Activated CD8-positive, alpha-beta memory T cell treated with anti-CD3 and anti-CD28 coated beads, Interleukin-2, amount 10 ng/mL, durations not matched to agents 7 days and 5 days (primary cell): ENCODE measurements at regions not wholly inside any gene's neighbourhood (a gene's known extent, or its start where the extent isn't known, plus 50 kb on each side); places are given as distances from the start of the nearest gene placed in this dataset.
"Not testable (repeated sequence)": the region's sequence is repeated elsewhere in the genome, so short reads cannot be mapped to it uniquely, and the experiment has no call there.

Experiments used
- ATAC-seq: fragments of 150-1000 bp; cut with Tn5 transposase; one replicate; pipeline ENCODE4 v1.10.0; 2021; ENCODE audit warnings: moderate library complexity
- CTCF ChIA-PET: fragments of 350-600 bp; sonication (Branson Sonifier 250); formaldehyde crosslinking; loops from one replicate; lab custom pipeline; 2021; ENCODE audit warnings: antibody characterized with exemption; lab: Charles Lee
- DNase-seq: peaks from one replicate; pipeline ENCODE4 v3.0.0-alpha.2; 2020
- H3K27ac Mint-ChIP-seq: one replicate; pipeline ENCODE4 v1.8.0; 2021; ENCODE audit warnings: mild to moderate bottlenecking, mixed read lengths
- H3K27me3 Mint-ChIP-seq: one replicate; pipeline ENCODE4 v1.8.0; 2021; ENCODE audit warnings: mixed read lengths
- H3K36me3 Mint-ChIP-seq: one replicate; pipeline ENCODE4 v1.8.0; 2021; ENCODE audit warnings: mild to moderate bottlenecking, mixed read lengths
- H3K4me1 Mint-ChIP-seq: one replicate; pipeline ENCODE4 v1.8.0; 2021; ENCODE audit warnings: mixed read lengths
- H3K4me3 Mint-ChIP-seq: one replicate; pipeline ENCODE4 v1.8.0; 2021; ENCODE audit warnings: mild to moderate bottlenecking, moderate library complexity, mixed read lengths
- H3K9me3 Mint-ChIP-seq: one replicate; pipeline ENCODE4 v1.8.0; 2022; ENCODE audit warnings: low read depth, mixed read lengths

GRCh38 chr4:164100741-164101365 is 606.4 kb downstream of the TMA16 start:
- CTCF ChIA-PET, H3K27ac Mint-ChIP-seq, H3K27me3 Mint-ChIP-seq: not testable (repeated sequence)

GRCh38 chr4:164108971-164109370 is 614.5 kb downstream of the TMA16 start:
- peaks cover 1% of the 10 kb centered on the region for H3K9me3 Mint-ChIP-seq
- H3K4me1 Mint-ChIP-seq, result no peaks in the 10 kb centered on the region
- DNase-seq (no peak), ATAC-seq (no peak)
- H3K36me3 Mint-ChIP-seq, result no peaks in the 10 kb centered on the region
- CTCF ChIA-PET, result no interaction called here
- H3K27me3 Mint-ChIP-seq, result no peaks in the 10 kb centered on the region
- no peak overlapping the region for H3K27ac Mint-ChIP-seq
- no peak overlapping the region for H3K4me3 Mint-ChIP-seq

More at GRCh38 chr4:164100741-164101365, 606.4 kb downstream of the TMA16 start:
- H3K9me3 Mint-ChIP-seq, H3K4me1 Mint-ChIP-seq, H3K4me3 Mint-ChIP-seq, H3K36me3 Mint-ChIP-seq, ATAC-seq, DNase-seq: not testable (repeated sequence)

- Mint-ChIP-seq H3K27me3 (no peaks in the 10 kb centered on the region), H3K9me3 (peaks cover 1% of the 10 kb centered on the region), H3K4me1 (no peaks in the 10 kb centered on the region), H3K4me3 (no peak overlapping the region), H3K36me3 (no peaks in the 10 kb centered on the region), H3K27ac (no peak overlapping the region)
- DNase-seq, result no peak
- CTCF ChIA-PET, result no interaction called here
- no peak for ATAC-seq
Observed at GRCh38 chr4:164109503-164109902, 615.0 kb downstream of the TMA16 start.

GRCh38 chr4:164115236-164115635 is 620.7 kb downstream of the TMA16 start:
- DNase-seq (no peak), ATAC-seq (no peak)
- Mint-ChIP-seq H3K36me3 (no peaks in the 10 kb centered on the region), H3K27ac (no peak overlapping the region), H3K4me3 (no peak overlapping the region), H3K27me3 (no peaks in the 10 kb centered on the region), H3K4me1 (no peaks in the 10 kb centered on the region), H3K9me3 (peaks cover 1% of the 10 kb centered on the region)
- CTCF ChIA-PET, result no interaction called here

- DNase-seq, result no peak
- ATAC-seq, result no peak
- H3K27me3 Mint-ChIP-seq, result no peaks in the 10 kb centered on the region
- H3K36me3 Mint-ChIP-seq, result no peaks in the 10 kb centered on the region
- H3K27ac Mint-ChIP-seq, result no peak overlapping the region
- peaks cover 5% of the 10 kb centered on the region for H3K9me3 Mint-ChIP-seq
- no peaks in the 10 kb centered on the region for H3K4me1 Mint-ChIP-seq
- H3K4me3 Mint-ChIP-seq, result no peak overlapping the region
- CTCF ChIA-PET, result no interaction called here
Observed at GRCh38 chr4:164116286-164116685, 621.8 kb downstream of the TMA16 start.

- Mint-ChIP-seq H3K36me3 (no peaks in the 10 kb centered on the region), H3K9me3 (no peaks in the 10 kb centered on the region), H3K4me3 (no peak overlapping the region), H3K27me3 (no peaks in the 10 kb centered on the region), H3K27ac (no peak overlapping the region), H3K4me1 (no peaks in the 10 kb centered on the region)
- CTCF ChIA-PET, result no interaction called here
- DNase-seq (no peak), ATAC-seq (no peak)
Observed at GRCh38 chr4:164134388-164134787, 619.5 kb upstream of the SMIM31 start.

GRCh38 chr4:164136180-164136616 is 617.7 kb upstream of the SMIM31 start:
- no peak for ATAC-seq
- H3K9me3 Mint-ChIP-seq, result peaks cover 2% of the 10 kb centered on the region
- H3K4me3 Mint-ChIP-seq, result no peak overlapping the region
- no peak for DNase-seq
- no peak overlapping the region for H3K27ac Mint-ChIP-seq
- H3K27me3 Mint-ChIP-seq, result no peaks in the 10 kb centered on the region
- H3K4me1 Mint-ChIP-seq, result no peaks in the 10 kb centered on the region
- H3K36me3 Mint-ChIP-seq, result no peaks in the 10 kb centered on the region
- CTCF ChIA-PET, result no interaction called here

- CTCF ChIA-PET, result no interaction called here
- Mint-ChIP-seq H3K4me3 (no peak overlapping the region), H3K9me3 (peaks cover 2% of the 10 kb centered on the region), H3K36me3 (no peaks in the 10 kb centered on the region), H3K4me1 (no peaks in the 10 kb centered on the region), H3K27me3 (no peaks in the 10 kb centered on the region), H3K27ac (no peak overlapping the region)
- DNase-seq (no peak), ATAC-seq (no peak)
Observed at GRCh38 chr4:164138521-164138920, 615.4 kb upstream of the SMIM31 start.

- H3K27me3 Mint-ChIP-seq, result no peaks in the 10 kb centered on the region
- CTCF ChIA-PET, result no interaction called here
- peaks cover 2% of the 10 kb centered on the region for H3K9me3 Mint-ChIP-seq
- ATAC-seq, result no peak
- no peaks in the 10 kb centered on the region for H3K4me1 Mint-ChIP-seq
- no peak overlapping the region for H3K27ac Mint-ChIP-seq
- DNase-seq, result no peak
- H3K36me3 Mint-ChIP-seq, result no peaks in the 10 kb centered on the region
- H3K4me3 Mint-ChIP-seq, result no peak overlapping the region
Observed at GRCh38 chr4:164139291-164139690, 614.6 kb upstream of the SMIM31 start.

- H3K27me3 Mint-ChIP-seq, H3K27ac Mint-ChIP-seq, H3K4me1 Mint-ChIP-seq, H3K36me3 Mint-ChIP-seq, H3K9me3 Mint-ChIP-seq, DNase-seq, ATAC-seq, CTCF ChIA-PET, H3K4me3 Mint-ChIP-seq: not testable (repeated sequence)
Observed at GRCh38 chr4:164141755-164142375, 612.1 kb upstream of the SMIM31 start.

GRCh38 chr4:164154416-164154815 is 599.5 kb upstream of the SMIM31 start:
- H3K9me3 Mint-ChIP-seq, result peaks cover 3% of the 10 kb centered on the region
- CTCF ChIA-PET, result no interaction called here
- no peak overlapping the region for H3K27ac Mint-ChIP-seq
- no peak overlapping the region for H3K4me3 Mint-ChIP-seq
- no peaks in the 10 kb centered on the region for H3K36me3 Mint-ChIP-seq
- H3K4me1 Mint-ChIP-seq, result no peaks in the 10 kb centered on the region
- no peak for ATAC-seq
- H3K27me3 Mint-ChIP-seq, result no peaks in the 10 kb centered on the region
- no peak for DNase-seq

- H3K36me3 Mint-ChIP-seq, result no peaks in the 10 kb centered on the region
- no peaks in the 10 kb centered on the region for H3K4me1 Mint-ChIP-seq
- no peaks in the 10 kb centered on the region for H3K27me3 Mint-ChIP-seq
- no peak overlapping the region for H3K4me3 Mint-ChIP-seq
- no peak overlapping the region for H3K27ac Mint-ChIP-seq
- DNase-seq (no peak), ATAC-seq (no peak)
- no peaks in the 10 kb centered on the region for H3K9me3 Mint-ChIP-seq
- CTCF ChIA-PET, result no interaction called here
Observed at GRCh38 chr4:164169591-164169990, 584.3 kb upstream of the SMIM31 start.

- no peak overlapping the region for H3K27ac Mint-ChIP-seq
- H3K4me1 Mint-ChIP-seq, result no peaks in the 10 kb centered on the region
- CTCF ChIA-PET, result no interaction called here
- no peaks in the 10 kb centered on the region for H3K27me3 Mint-ChIP-seq
- no peaks in the 10 kb centered on the region for H3K9me3 Mint-ChIP-seq
- no peak overlapping the region for H3K4me3 Mint-ChIP-seq
- DNase-seq (no peak), ATAC-seq (no peak)
- no peaks in the 10 kb centered on the region for H3K36me3 Mint-ChIP-seq
Observed at GRCh38 chr4:164177153-164177552, 576.8 kb upstream of the SMIM31 start.

- ATAC-seq, result no peak
- CTCF ChIA-PET, result no interaction called here
- no peak for DNase-seq
- no peak overlapping the region for H3K27ac Mint-ChIP-seq
- H3K9me3 Mint-ChIP-seq, result no peaks in the 10 kb centered on the region
- no peaks in the 10 kb centered on the region for H3K27me3 Mint-ChIP-seq
- H3K4me3 Mint-ChIP-seq, result no peak overlapping the region
- H3K4me1 Mint-ChIP-seq, result no peaks in the 10 kb centered on the region
- no peaks in the 10 kb centered on the region for H3K36me3 Mint-ChIP-seq
Observed at GRCh38 chr4:164177753-164178152, 576.2 kb upstream of the SMIM31 start.
